ENCODE measurements at regions not wholly inside any gene's neighbourhood (a gene's known extent, or its start where the extent isn't known, plus 50 kb on each side); places are given as distances from the start of the nearest gene placed in this dataset.
A peak's percentile ranks its signal among the peaks of the same experiment; 100 is the strongest.
"Not testable (repeated sequence)": the region's sequence is repeated elsewhere in the genome, so short reads cannot be mapped to it uniquely, and the experiment has no call there.

GRCh38 chr5:42001673-42002072 lies 76.6 kb downstream of the FBXO4 start:
- Histone ChIP-seq H3K18ac (ENCODE audit: insufficient read length, low read depth, low read length) (no peak overlapping the region), H4K20me1 (ENCODE audit: control insufficient read depth, insufficient read depth, insufficient read length) (no peaks in the 10 kb centered on the region), H3K9ac (ENCODE audit: extremely low read depth, insufficient read length, low read length) (no peak overlapping the region), H4K8ac (replicated peaks; ENCODE audit: insufficient read length, low read depth, low read length) (no peak overlapping the region), H3K9me3 (ENCODE audit: control insufficient read depth, low read depth, low read length) (no peaks in the 10 kb centered on the region), H3T11ph (ENCODE audit: low read length) (no peak overlapping the region), H3K4me2 (ENCODE audit: insufficient read depth, insufficient read length, low read length) (no peak overlapping the region), H2BK120ac (ENCODE audit: low read depth, low read length, poor library complexity, severe bottlenecking) (no peak overlapping the region), H3K4ac (ENCODE audit: low read depth, low read length) (no peak overlapping the region), H3K27ac (ENCODE audit: insufficient read length, low read depth, low read length) (no peak overlapping the region), H3K14ac (ENCODE audit: insufficient read depth, low read length) (no peak overlapping the region), H3K27me3 (ENCODE audit: insufficient read depth, low read length) (no peaks in the 10 kb centered on the region), H4K91ac (ENCODE audit: insufficient read length, low read depth, low read length) (no peak overlapping the region), H3K56ac (ENCODE audit: insufficient read length, low read depth, low read length) (no peak overlapping the region), H4K5ac (ENCODE audit: insufficient read length, low read depth, low read length) (no peak overlapping the region), H2BK5ac (ENCODE audit: insufficient read length, low read length) (no peak overlapping the region), H2BK20ac (ENCODE audit: low read depth, low read length, poor library complexity, severe bottlenecking) (no peak overlapping the region), H3K79me2 (ENCODE audit: insufficient read depth, low read length) (no peaks in the 10 kb centered on the region), H3K79me1 (ENCODE audit: insufficient read depth, low read depth, low read length, poor library complexity, severe bottlenecking) (no peaks in the 10 kb centered on the region), H3K23me2 (ENCODE audit: insufficient read length, low read depth, low read length, poor library complexity, severe bottlenecking) (no peaks in the 10 kb centered on the region), H3K4me1 (ENCODE audit: insufficient read depth, low read length) (no peaks in the 10 kb centered on the region), H2AK5ac (ENCODE audit: insufficient read length, low read length) (no peak overlapping the region), H2BK12ac (ENCODE audit: insufficient read length, low read depth, low read length) (no peak overlapping the region), H2AFZ (ENCODE audit: low read length) (no peak overlapping the region), H2BK15ac (ENCODE audit: low read depth, low read length) (no peak overlapping the region), H3K23ac (ENCODE audit: insufficient read length, low read depth, low read length) (no peak overlapping the region)
- Mint-ChIP-seq H3K27ac (no peak overlapping the region), H3K36me3 (ENCODE audit: insufficient read depth in 1 of 3, low read depth in 3 of 3) (no peaks in the 10 kb centered on the region; a peak in 1 of 7 replicates), H3K9me3 (peaks cover 5 to 7% of the 10 kb centered on the region in 2 experiments; a peak in 4 of 5 replicates), H3K4me1 (no peaks in the 10 kb centered on the region), H3K4me3 (no peak overlapping the region), H3K27me3 (ENCODE audit: low read depth) (no peaks in the 10 kb centered on the region)
- DNase-seq, result peak; percentile 24
- TF ChIP-seq CTCF (conservative IDR thresholded peaks at IDR 0.05), result peak; percentile 39; the same call in 2 of the 3 replicates
- WGBS (ENCODE audit: extremely low coverage, insufficient read length, low lambda C conversion rate), result no CpG with 5 or more reads among the region's 6 CpGs

GRCh38 chr5:42003852-42004251 lies 78.8 kb downstream of the FBXO4 start:
- not testable (repeated sequence) for H3K4ac ChIP-seq (ENCODE audit: low read depth, low read length); H4K8ac ChIP-seq (replicated peaks; ENCODE audit: insufficient read length, low read depth, low read length); H3K27ac Mint-ChIP-seq; H3K79me1 ChIP-seq (ENCODE audit: insufficient read depth, low read depth, low read length, poor library complexity, severe bottlenecking); H3K4me2 ChIP-seq (ENCODE audit: insufficient read depth, insufficient read length, low read length); H3K23ac ChIP-seq (ENCODE audit: insufficient read length, low read depth, low read length); H3K9ac ChIP-seq (ENCODE audit: extremely low read depth, insufficient read length, low read length); H3K36me3 Mint-ChIP-seq (ENCODE audit: insufficient read depth in 1 of 3, low read depth in 3 of 3); H3K9me3 ChIP-seq (ENCODE audit: control insufficient read depth, low read depth, low read length); H4K91ac ChIP-seq (ENCODE audit: insufficient read length, low read depth, low read length); H4K5ac ChIP-seq (ENCODE audit: insufficient read length, low read depth, low read length); H3K4me1 Mint-ChIP-seq; H3K18ac ChIP-seq (ENCODE audit: insufficient read length, low read depth, low read length); H2BK12ac ChIP-seq (ENCODE audit: insufficient read length, low read depth, low read length); H3K79me2 ChIP-seq (ENCODE audit: insufficient read depth, low read length); H2BK15ac ChIP-seq (ENCODE audit: low read depth, low read length); H3K27ac ChIP-seq (ENCODE audit: insufficient read length, low read depth, low read length); H3K27me3 ChIP-seq (ENCODE audit: insufficient read depth, low read length); H3K4me1 ChIP-seq (ENCODE audit: insufficient read depth, low read length); H2AFZ ChIP-seq (ENCODE audit: low read length); H2BK20ac ChIP-seq (ENCODE audit: low read depth, low read length, poor library complexity, severe bottlenecking); DNase-seq; H3T11ph ChIP-seq (ENCODE audit: low read length); H2AK5ac ChIP-seq (ENCODE audit: insufficient read length, low read length); H3K9me3 Mint-ChIP-seq; H2BK120ac ChIP-seq (ENCODE audit: low read depth, low read length, poor library complexity, severe bottlenecking); H2BK5ac ChIP-seq (ENCODE audit: insufficient read length, low read length); H3K14ac ChIP-seq (ENCODE audit: insufficient read depth, low read length); H3K27me3 Mint-ChIP-seq (ENCODE audit: low read depth); H3K56ac ChIP-seq (ENCODE audit: insufficient read length, low read depth, low read length); H3K23me2 ChIP-seq (ENCODE audit: insufficient read length, low read depth, low read length, poor library complexity, severe bottlenecking); H4K20me1 ChIP-seq (ENCODE audit: control insufficient read depth, insufficient read depth, insufficient read length); H3K4me3 Mint-ChIP-seq
- no CpG with 5 or more reads among the region's 4 CpGs for WGBS (ENCODE audit: extremely low coverage, insufficient read length, low lambda C conversion rate)
